GM18870 (cell line): ENCODE measurements at regions not wholly inside any gene's neighbourhood (a gene's known extent, or its start where the extent isn't known, plus 50 kb on each side); places are given as distances from the start of the nearest gene placed in this dataset.

Experiments used
- ATAC-seq: cut with Tn5 transposase; IDR thresholded peaks from one replicate; pipeline ENCODE4 v1.9.1; 2021; ENCODE audit warnings: moderate library complexity; ENCODE audit not compliant: unreplicated experiment

DNA sequence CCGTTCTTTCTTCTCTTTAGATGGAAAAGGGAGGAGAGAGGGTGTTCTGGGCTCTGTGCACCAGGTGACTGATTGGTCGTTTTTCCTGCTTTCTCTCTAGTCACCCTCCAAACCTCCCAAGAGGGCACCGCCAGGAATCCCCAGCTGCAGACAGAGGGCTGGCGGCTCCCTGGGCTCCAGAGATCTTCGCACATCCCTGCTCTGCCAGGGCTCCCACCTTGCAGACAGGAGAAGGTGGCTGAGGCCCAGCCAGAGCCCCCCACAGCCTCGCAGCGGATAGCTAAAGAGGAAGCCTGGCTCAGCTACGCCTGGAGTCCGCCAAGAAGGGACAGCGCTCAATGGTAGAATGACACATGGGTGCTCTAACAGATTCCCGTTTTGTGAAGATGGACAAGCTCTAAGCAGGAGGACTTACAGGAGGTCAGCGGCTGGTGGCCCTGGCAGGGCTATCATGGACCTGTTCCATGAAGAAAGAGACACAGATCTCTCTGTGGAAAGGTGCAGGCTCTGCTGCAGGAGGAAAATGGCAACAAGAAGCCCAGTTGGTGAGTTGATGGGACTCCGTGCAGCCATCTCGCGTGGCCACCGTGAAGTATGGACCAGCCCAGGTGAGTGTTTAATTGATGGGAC lies 976.9 kb downstream of the BRD1 start:
- ATAC-seq = no peak

DNA sequence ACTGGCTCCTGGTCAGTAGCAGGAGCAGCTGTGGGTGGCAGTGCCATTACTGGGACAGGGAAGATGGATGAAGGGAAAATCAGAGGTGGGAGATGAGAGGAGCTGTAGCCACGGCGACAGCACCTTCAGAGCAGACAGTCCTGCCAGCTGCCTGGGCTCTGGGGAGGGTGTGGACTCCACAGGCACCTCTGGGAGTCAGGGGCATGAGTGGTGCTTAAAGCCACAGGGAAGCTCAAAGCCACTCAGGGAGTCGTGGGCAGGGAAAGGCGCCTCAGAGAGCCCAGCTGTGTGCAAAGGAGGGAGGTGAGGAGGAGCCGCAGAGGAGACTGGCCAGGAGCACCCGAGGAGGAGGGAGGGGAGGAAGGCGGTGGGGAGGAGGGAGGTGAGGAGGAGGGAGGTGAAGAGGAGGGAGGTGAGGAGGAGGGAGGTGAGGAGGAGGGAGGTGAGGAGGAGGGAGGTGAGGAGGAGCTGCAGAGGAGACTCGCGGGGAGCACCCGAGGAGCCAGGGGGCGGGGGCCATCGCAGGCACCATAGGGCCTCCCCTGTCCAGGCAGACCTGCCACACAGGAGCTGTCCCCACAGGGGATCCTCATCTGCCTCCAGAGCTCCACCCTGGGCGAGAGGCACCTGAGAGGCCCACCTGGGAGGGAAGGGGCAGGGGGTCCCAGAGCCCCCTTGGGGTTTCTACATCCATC lies 977.6 kb downstream of the BRD1 start:
- ATAC-seq = no peak

- ATAC-seq = no peak
These were observed 978.3 kb downstream of the BRD1 start for GRCh38 chr22:48849219-48849912.

DNA sequence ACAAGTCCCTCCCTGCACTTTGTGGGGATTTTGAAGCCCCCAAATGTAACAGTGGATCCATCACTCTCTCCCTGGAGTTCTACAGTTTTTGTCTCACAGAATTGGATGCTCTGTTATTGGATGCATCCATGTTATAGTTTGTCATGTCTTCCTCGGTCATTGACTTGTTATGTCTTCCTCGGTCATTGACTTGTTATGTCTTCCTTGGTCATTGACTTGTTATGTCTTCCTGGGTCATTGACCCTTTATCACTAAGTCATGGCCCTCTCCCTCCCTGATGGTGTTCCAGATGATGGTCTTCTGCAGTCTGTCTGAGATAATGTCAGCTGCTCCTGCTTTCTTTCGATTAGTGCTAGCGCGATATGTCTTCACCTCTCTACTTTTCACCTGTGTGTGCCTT lies 981.5 kb downstream of the BRD1 start:
- ATAC-seq = no peak

GRCh38 chr22:48845356-48845936 lies 982.2 kb downstream of the BRD1 start:
- ATAC-seq = no peak

GRCh38 chr22:48844056-48844675 lies 983.5 kb downstream of the BRD1 start:
- ATAC-seq = no peak

DNA sequence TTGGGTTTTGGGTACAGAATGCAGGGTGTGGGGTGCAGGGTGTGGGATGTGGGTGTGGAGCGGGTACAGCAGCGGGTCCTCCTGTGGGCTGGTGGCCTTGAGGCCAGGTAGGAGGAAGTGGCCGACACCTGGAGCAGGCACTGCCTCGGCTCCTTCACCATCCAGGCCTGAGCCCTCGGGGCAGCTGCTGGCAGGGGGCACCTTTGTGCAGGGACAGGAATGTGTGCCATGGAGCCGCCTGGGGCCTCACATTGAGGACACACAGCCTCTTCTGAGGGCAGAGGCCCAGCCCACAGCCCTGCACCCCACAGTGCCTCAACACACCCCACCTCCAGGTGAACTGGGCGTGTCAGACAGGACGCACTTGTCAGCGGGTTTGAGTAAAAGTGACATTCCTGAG lies 984.0 kb downstream of the BRD1 start:
- no peak for ATAC-seq

- ATAC-seq = no peak
These were observed 984.7 kb downstream of the BRD1 start for GRCh38 chr22:48842976-48843375.

GRCh38 chr22:48842583-48842945 lies 985.1 kb downstream of the BRD1 start:
- no peak for ATAC-seq

DNA sequence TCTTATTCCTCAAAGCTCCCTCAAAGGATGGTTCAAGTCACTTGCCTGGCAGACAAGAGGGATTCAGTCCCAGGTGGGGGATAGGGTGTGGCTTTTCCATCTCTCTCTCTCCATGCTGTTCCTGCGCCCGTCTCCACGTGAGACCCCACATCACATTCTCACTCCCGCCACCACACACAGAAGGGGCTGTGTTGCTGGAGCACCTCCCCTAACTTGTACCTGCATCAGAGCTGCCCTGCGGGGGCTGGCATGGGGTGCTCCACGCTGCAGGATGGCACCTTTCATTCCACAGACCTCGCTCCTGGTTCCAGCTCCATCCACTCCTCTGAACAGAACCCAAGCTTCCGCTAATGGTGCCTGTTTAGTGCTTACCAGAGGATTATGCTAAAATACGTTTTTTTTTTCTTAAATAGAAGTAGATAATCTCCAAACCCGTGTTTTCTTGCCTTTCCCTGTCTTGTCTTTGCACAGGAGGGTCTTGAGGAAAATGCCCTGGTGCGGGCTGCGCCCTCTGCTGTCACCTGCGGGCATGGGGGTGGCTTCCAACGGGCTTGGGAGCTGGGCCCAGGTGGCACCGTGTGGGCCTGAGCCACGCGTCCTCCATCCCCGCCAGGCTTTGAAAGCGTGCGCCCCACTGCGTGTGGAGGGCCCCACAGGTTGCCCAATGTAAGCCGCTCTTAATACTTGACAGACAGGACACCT lies 985.6 kb downstream of the BRD1 start:
- no peak for ATAC-seq

- ATAC-seq = no peak
These were observed 987.3 kb downstream of the BRD1 start for GRCh38 chr22:48840112-48840949.

- no peak for ATAC-seq
These were observed 988.6 kb downstream of the BRD1 start for GRCh38 chr22:48838846-48839730.

- no peak for ATAC-seq
These were observed 989.3 kb downstream of the BRD1 start for GRCh38 chr22:48838376-48838775.

GRCh38 chr22:48837341-48837935 lies 990.2 kb downstream of the BRD1 start:
- no peak for ATAC-seq

DNA sequence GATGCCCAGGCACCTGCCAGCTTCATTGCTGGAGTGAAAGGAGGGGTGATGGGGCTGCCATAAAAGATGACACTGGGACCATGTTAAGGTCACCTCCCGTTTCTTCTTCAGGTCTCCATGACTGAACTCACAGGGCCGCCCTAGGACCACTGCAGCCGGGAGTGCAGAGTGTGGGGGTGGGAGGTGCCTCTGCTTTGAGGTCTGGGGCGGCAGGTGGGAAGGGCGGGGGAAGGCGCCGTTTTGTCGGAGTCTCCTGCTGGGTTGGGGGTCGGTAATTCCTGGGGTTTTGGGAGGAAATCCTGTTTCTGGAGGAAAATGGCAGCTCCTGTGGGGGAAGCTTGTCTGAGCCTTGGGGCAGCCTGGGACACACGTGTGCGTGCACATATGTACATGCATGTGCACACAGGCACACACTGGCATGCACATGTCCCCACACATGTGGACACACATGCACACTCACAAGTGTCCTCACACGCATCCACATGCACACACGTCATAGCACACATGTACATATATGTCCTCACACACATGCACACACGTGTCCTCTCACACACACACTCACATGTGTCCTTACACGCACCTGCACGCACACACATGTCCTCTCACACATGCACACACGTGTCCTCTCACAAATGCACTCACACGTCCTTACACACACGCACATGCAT lies 990.9 kb downstream of the BRD1 start:
- ATAC-seq = no peak

GRCh38 chr22:48835857-48836672 lies 991.6 kb downstream of the BRD1 start:
- no peak for ATAC-seq

DNA sequence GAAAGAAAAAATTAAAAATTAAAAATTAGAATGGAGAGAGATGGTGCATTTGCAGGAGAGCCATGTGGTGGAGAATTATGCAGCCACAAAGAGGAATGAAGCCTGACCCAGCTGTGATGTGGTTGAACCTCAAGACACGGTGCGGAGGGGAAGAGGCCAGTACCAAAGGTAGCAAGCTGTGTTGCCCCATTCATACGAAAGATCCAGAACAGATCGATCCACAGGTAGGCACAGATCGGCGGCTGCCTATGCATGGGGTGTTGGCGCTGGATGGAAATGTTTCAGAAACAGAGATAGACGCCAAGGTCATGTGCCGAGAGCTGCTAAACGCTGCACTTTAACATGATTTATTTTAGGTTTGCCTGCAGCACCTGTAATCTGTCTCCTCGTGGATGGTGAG lies 992.3 kb downstream of the BRD1 start:
- ATAC-seq = no peak
